Vagina (tissue), 2 donors: ENCODE measurements at regions not wholly inside any gene's neighbourhood (a gene's known extent, or its start where the extent isn't known, plus 50 kb on each side); places are given as distances from the start of the nearest gene placed in this dataset.

Experiments used
- DNase-seq, 2 donors: peaks; one replicate each; pipeline ENCODE4 v3.0.0-alpha.2; 2017; ENCODE audit errors: extremely low spot score in 2 of 2
- H3K27ac ChIP-seq: fragments of 200-600 bp; sonication (generic); one replicate; pipeline ENCODE4 v1.5.1; 2019
- H3K27me3 ChIP-seq: fragments of 200-600 bp; sonication (generic); one replicate; pipeline ENCODE4 v1.5.1; 2019
- H3K36me3 ChIP-seq, 2 donors: fragments of 200-600 bp; sonication (generic); one replicate each; pipeline ENCODE4 v1.5.1; 2017 to 2019
- H3K4me1 ChIP-seq: fragments of 200-600 bp; sonication (generic); one replicate; pipeline ENCODE4 v1.5.1; 2019
- H3K4me3 ChIP-seq, 2 donors: fragments of 200-600 bp; sonication (generic); 1 replicate in 1 of 2; 2 replicates in 1 of 2; pipeline ENCODE4 v1.5.1; 2016 to 2019
- H3K9me3 ChIP-seq: fragments of 200-600 bp; sonication (generic); one replicate; pipeline ENCODE4 v1.5.1; 2019
- CTCF ChIP-seq, 3 experiments: fragments of 450-650 bp in 2 of 3; fragments of 200-600 bp in 1 of 3; sonication (generic) in 1 of 3; IDR thresholded peaks; one replicate each; pipeline ENCODE4 v1.5.1; 2017 to 2019; ENCODE audit warnings: antibody characterized with exemption in 3 of 3, mild to moderate bottlenecking in 2 of 3, moderate library complexity in 2 of 3
- POLR2A ChIP-seq, 2 donors: fragments of 450-650 bp; IDR thresholded peaks; one replicate each; pipeline ENCODE4 v1.6.1; 2017; ENCODE audit warnings: antibody characterized with exemption in 2 of 2, mild to moderate bottlenecking in 2 of 2, moderate library complexity in 2 of 2
- POLR2AphosphoS5 ChIP-seq, 2 donors: sonication (generic); formaldehyde crosslinking; IDR thresholded peaks; one replicate each; pipeline ENCODE4 v1.9.0; 2017; ENCODE audit warnings: antibody characterized with exemption in 2 of 2, mild to moderate bottlenecking in 2 of 2, low read depth in 1 of 2; ENCODE audit not compliant: insufficient read depth in 1 of 2
- intact Hi-C: fragments of 100-400 bp; cut with DNase I; formaldehyde crosslinking; loops from one replicate; pipeline ENCODE4 v1.15.1; 2023

- intact Hi-C loops: no loop called here
- no peaks in the 10 kb centered on the region for H3K27me3 ChIP-seq
- no peaks in the 10 kb centered on the region for H3K4me1 ChIP-seq
- no peak overlapping the region for H3K4me3 ChIP-seq
- no peaks in the 10 kb centered on the region for H3K36me3 ChIP-seq
- no peaks in the 10 kb centered on the region for H3K9me3 ChIP-seq
- no peak for DNase-seq
- H3K27ac ChIP-seq: no peak overlapping the region
- TF ChIP-seq POLR2AphosphoS5 (IDR thresholded peaks at IDR 0.05; ENCODE audit: insufficient read depth in 1 of 2, low read depth in 1 of 2) (no peak), CTCF (IDR thresholded peaks at IDR 0.05) (no peak), POLR2A (IDR thresholded peaks at IDR 0.05) (no peak)
Observed at GRCh38 chr1:34549199-34549598, 205.6 kb upstream of the GJB5 start.

- DNase-seq: peak in 1 of 2 donors; percentile 25
- Histone ChIP-seq H3K4me3 (no peak overlapping the region), H3K27me3 (no peaks in the 10 kb centered on the region)
Observed at GRCh38 chr1:34578306-34578705, 176.5 kb upstream of the GJB5 start.

GRCh38 chr1:34582356-34582755 is 172.5 kb upstream of the GJB5 start:
- no peak for TF ChIP-seq POLR2A (IDR thresholded peaks at IDR 0.05)
- no peaks in the 10 kb centered on the region for H3K9me3 ChIP-seq
- H3K36me3 ChIP-seq: no peaks in the 10 kb centered on the region
- H3K4me3 ChIP-seq: no peak overlapping the region
- no peak overlapping the region for H3K27ac ChIP-seq
- H3K27me3 ChIP-seq: no peaks in the 10 kb centered on the region
- intact Hi-C loops: no loop called here
- no peak for DNase-seq
- H3K4me1 ChIP-seq: no peaks in the 10 kb centered on the region

More at GRCh38 chr1:34578306-34578705, 176.5 kb upstream of the GJB5 start:
- no peaks in the 10 kb centered on the region for H3K36me3 ChIP-seq
- no peaks in the 10 kb centered on the region for H3K9me3 ChIP-seq
- H3K27ac ChIP-seq: no peak overlapping the region
- no peaks in the 10 kb centered on the region for H3K4me1 ChIP-seq
- TF ChIP-seq CTCF (IDR thresholded peaks at IDR 0.05) (no peak), POLR2AphosphoS5 (IDR thresholded peaks at IDR 0.05; ENCODE audit: insufficient read depth in 1 of 2, low read depth in 1 of 2) (no peak), POLR2A (IDR thresholded peaks at IDR 0.05) (no peak)
- intact Hi-C loops: no loop called here

GRCh38 chr1:34587761-34588160 is 167.1 kb upstream of the GJB5 start:
- intact Hi-C loops: no loop called here
- Histone ChIP-seq H3K4me3 (no peak overlapping the region), H3K4me1 (no peaks in the 10 kb centered on the region), H3K27me3 (no peaks in the 10 kb centered on the region), H3K36me3 (no peaks in the 10 kb centered on the region), H3K27ac (no peak overlapping the region), H3K9me3 (no peaks in the 10 kb centered on the region)
- TF ChIP-seq POLR2A (IDR thresholded peaks at IDR 0.05) (no peak), POLR2AphosphoS5 (IDR thresholded peaks at IDR 0.05; ENCODE audit: insufficient read depth in 1 of 2, low read depth in 1 of 2) (no peak), CTCF (IDR thresholded peaks at IDR 0.05) (no peak)
- no peak for DNase-seq

GRCh38 chr1:34590211-34590623 is 164.6 kb upstream of the GJB5 start:
- Histone ChIP-seq H3K4me1 (no peaks in the 10 kb centered on the region), H3K27ac (no peak overlapping the region), H3K36me3 (no peaks in the 10 kb centered on the region), H3K4me3 (no peak overlapping the region), H3K9me3 (no peaks in the 10 kb centered on the region), H3K27me3 (no peaks in the 10 kb centered on the region)
- no peak for TF ChIP-seq CTCF (IDR thresholded peaks at IDR 0.05)
- no peak for TF ChIP-seq POLR2AphosphoS5 (IDR thresholded peaks at IDR 0.05; ENCODE audit: insufficient read depth in 1 of 2, low read depth in 1 of 2)
- no peak for TF ChIP-seq POLR2A (IDR thresholded peaks at IDR 0.05)
- intact Hi-C loops: no loop called here
- DNase-seq: no peak
